Activated B cell treated with CpG ODN at 0.5 μM for 24 hours (primary cell): ENCODE measurements at regions not wholly inside any gene's neighbourhood (a gene's known extent, or its start where the extent isn't known, plus 50 kb on each side); places are given as distances from the start of the nearest gene placed in this dataset.
"Not testable (repeated sequence)": the region's sequence is repeated elsewhere in the genome, so short reads cannot be mapped to it uniquely, and the experiment has no call there.

Experiments used
- ATAC-seq: fragments of 200-7000 bp; cut with Tn5 transposase; one replicate; pipeline ENCODE4 v1.10.0; 2021; ENCODE audit warnings: low read depth, mild to moderate bottlenecking, moderate library complexity
- CTCF ChIA-PET: fragments of 350-600 bp; sonication (Branson Sonifier 250); formaldehyde crosslinking; loops from one replicate; lab custom pipeline; 2021; ENCODE audit warnings: antibody characterized with exemption; lab: Charles Lee
- POLR2A ChIA-PET: fragments of 350-600 bp; sonication (Branson Sonifier 250); formaldehyde crosslinking; loops from one replicate; lab custom pipeline; 2021; ENCODE audit warnings: antibody characterized with exemption; lab: Charles Lee
- DNase-seq: peaks from one replicate; pipeline ENCODE4 v3.0.0; 2022
- H3K27ac Mint-ChIP-seq: one replicate; pipeline ENCODE4 v1.8.0; 2020; ENCODE audit warnings: mixed read lengths
- H3K27me3 Mint-ChIP-seq: one replicate; pipeline ENCODE4 v1.8.0; 2021; ENCODE audit warnings: mixed read lengths
- H3K36me3 Mint-ChIP-seq: one replicate; pipeline ENCODE4 v1.8.0; 2021; ENCODE audit warnings: low read depth, mixed read lengths
- H3K4me1 Mint-ChIP-seq: one replicate; pipeline ENCODE4 v1.8.0; 2021; ENCODE audit warnings: mixed read lengths
- H3K4me3 Mint-ChIP-seq: one replicate; pipeline ENCODE4 v1.8.0; 2020; ENCODE audit warnings: mild to moderate bottlenecking, mixed read lengths
- H3K9me3 Mint-ChIP-seq: one replicate; pipeline ENCODE4 v1.8.0; 2020; ENCODE audit warnings: mixed read lengths
- intact Hi-C: fragments of 100-400 bp; cut with micrococcal nuclease; formaldehyde crosslinking; loops from one replicate; pipeline ENCODE4 v1.15.1; 2024
- TF ChIP-seq, protein P1 (sequence below): fragments of 200-600 bp; IDR thresholded peaks from one replicate; pipeline ENCODE4 v1.8.0; 2022; ENCODE audit warnings: antibody characterized with exemption, mild to moderate bottlenecking

- Mint-ChIP-seq H3K4me3 (no peak overlapping the region), H3K27ac (no peak overlapping the region), H3K27me3 (no peaks in the 10 kb centered on the region), H3K36me3 (no peaks in the 10 kb centered on the region), H3K4me1 (no peaks in the 10 kb centered on the region), H3K9me3 (peaks cover 14% of the 10 kb centered on the region)
- POLR2A ChIA-PET, result no interaction called here
- intact Hi-C loops, result no loop called here
- TF ChIP-seq, protein P1, sequence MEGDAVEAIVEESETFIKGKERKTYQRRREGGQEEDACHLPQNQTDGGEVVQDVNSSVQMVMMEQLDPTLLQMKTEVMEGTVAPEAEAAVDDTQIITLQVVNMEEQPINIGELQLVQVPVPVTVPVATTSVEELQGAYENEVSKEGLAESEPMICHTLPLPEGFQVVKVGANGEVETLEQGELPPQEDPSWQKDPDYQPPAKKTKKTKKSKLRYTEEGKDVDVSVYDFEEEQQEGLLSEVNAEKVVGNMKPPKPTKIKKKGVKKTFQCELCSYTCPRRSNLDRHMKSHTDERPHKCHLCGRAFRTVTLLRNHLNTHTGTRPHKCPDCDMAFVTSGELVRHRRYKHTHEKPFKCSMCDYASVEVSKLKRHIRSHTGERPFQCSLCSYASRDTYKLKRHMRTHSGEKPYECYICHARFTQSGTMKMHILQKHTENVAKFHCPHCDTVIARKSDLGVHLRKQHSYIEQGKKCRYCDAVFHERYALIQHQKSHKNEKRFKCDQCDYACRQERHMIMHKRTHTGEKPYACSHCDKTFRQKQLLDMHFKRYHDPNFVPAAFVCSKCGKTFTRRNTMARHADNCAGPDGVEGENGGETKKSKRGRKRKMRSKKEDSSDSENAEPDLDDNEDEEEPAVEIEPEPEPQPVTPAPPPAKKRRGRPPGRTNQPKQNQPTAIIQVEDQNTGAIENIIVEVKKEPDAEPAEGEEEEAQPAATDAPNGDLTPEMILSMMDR, result no peak
- DNase-seq (no peak), ATAC-seq (no peak)
- CTCF ChIA-PET, result no interaction called here
Measured at GRCh38 chr5:37954561-37954960, 114.7 kb upstream of the GDNF start.

GRCh38 chr5:37951946-37952721 is 112.3 kb upstream of the GDNF start:
- no peak for DNase-seq
- H3K9me3 Mint-ChIP-seq, result no peaks in the 10 kb centered on the region
- ChIA-PET CTCF (no interaction called here), POLR2A (no interaction called here)
- no peaks in the 10 kb centered on the region for H3K27me3 Mint-ChIP-seq
- no peak for ATAC-seq
- no peak overlapping the region for H3K27ac Mint-ChIP-seq
- intact Hi-C loops, result no loop called here
- TF ChIP-seq, protein P1, result no peak
- H3K36me3 Mint-ChIP-seq, result no peaks in the 10 kb centered on the region
- H3K4me1 Mint-ChIP-seq, result no peaks in the 10 kb centered on the region
- no peak overlapping the region for H3K4me3 Mint-ChIP-seq

DNA sequence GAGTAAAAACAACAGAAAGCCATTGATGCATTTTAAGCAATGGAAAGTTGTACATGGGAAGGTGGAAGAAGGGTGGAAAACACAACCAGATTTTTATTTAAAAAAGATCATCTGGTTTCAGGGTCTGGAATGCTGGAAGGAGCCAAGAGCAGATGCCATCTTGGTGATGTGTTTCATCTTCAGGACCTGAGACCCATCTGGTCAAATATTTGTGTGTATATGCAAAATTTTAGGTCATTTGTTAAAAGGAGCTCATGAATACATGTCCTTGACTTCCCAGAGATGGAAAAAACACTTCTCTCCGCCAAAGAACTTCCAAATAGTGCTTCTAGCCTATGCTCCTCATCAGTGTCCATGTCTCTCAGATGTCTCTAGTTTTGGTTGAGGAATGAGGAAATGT is 110.6 kb upstream of the GDNF start:
- TF ChIP-seq, protein P1, result no peak
- Mint-ChIP-seq H3K27me3 (no peaks in the 10 kb centered on the region), H3K4me1 (no peaks in the 10 kb centered on the region), H3K9me3 (no peaks in the 10 kb centered on the region), H3K27ac (no peak overlapping the region), H3K36me3 (no peaks in the 10 kb centered on the region), H3K4me3 (no peak overlapping the region)
- ChIA-PET CTCF (no interaction called here), POLR2A (no interaction called here)
- intact Hi-C loops, result no loop called here
- no peak for DNase-seq
- no peak for ATAC-seq

DNA sequence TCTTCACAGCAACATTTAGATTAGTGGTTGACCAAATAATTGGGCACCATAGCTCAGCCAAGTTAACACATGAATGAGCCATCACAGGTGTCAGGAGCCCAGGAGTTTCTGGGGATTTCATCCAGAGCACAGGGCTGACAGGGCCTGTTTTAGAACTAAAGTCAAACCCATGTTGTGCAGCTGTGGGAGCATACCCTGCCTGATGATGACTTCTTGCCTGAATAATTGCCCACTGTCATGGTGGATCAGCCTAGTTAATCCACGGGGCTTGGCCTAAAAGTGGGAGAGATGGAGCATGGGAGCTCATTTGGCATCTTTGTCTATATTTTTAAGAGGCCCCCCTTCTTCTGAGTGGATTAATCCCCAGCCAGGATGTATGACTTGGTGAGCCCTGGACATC is 105.6 kb upstream of the GDNF start:
- intact Hi-C loops, result no loop called here
- TF ChIP-seq, protein P1, result no peak
- no peak overlapping the region for H3K27ac Mint-ChIP-seq
- no peak overlapping the region for H3K4me3 Mint-ChIP-seq
- no peaks in the 10 kb centered on the region for H3K4me1 Mint-ChIP-seq
- no peaks in the 10 kb centered on the region for H3K27me3 Mint-ChIP-seq
- peaks cover 2% of the 10 kb centered on the region for H3K9me3 Mint-ChIP-seq
- H3K36me3 Mint-ChIP-seq, result no peaks in the 10 kb centered on the region
- DNase-seq, result no peak
- ChIA-PET POLR2A (no interaction called here), CTCF (no interaction called here)
- ATAC-seq, result no peak

DNA sequence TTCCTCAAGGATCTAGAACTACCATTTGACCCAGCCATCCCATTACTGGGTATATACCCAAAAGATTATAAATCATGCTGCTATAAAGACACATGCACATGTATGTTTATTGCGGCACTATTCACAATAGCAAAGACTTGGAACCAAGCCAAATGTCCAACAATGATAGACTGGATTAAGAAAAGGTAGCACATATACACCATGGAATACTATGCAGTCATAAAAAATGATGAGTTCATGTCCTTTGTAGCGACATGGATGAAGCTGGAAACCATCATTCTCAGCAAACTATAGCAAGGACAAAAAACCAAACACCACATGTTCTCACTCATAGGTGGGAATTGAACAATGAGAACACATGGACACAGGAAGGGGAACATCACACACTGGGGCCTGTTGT is 103.3 kb upstream of the GDNF start:
- intact Hi-C loops, ATAC-seq, H3K36me3 Mint-ChIP-seq, H3K4me1 Mint-ChIP-seq, H3K9me3 Mint-ChIP-seq, H3K27ac Mint-ChIP-seq, H3K27me3 Mint-ChIP-seq, DNase-seq, POLR2A ChIA-PET, H3K4me3 Mint-ChIP-seq, CTCF ChIA-PET: not testable (repeated sequence)
